ENCODE measurements at regions not wholly inside any gene's neighbourhood (a gene's known extent, or its start where the extent isn't known, plus 50 kb on each side); places are given as distances from the start of the nearest gene placed in this dataset.

DNA sequence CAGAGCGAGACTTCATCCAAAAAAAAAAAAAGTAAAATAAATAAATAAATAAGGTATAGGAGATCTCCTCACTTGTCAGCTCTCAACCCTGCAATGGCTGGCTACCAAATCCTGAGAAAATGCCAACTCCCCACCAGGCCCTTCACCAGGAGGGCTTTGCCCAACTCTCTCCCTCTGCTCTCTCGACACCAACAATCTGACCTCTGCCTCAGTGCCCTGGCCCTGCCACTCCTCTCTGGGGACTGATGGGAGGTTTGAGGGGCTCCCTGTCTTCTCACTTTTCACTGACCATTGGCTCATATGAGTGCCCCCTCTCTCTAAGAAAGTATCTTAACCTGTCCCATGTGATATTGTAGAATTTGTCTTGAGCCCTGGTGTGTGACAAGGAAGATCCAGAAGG is 52.6 kb upstream of the SH3PXD2B start:
- H3K4me2 ChIP-seq: no peak overlapping the region
- no peak overlapping the region for H3K27ac ChIP-seq
- H4K20me1 ChIP-seq: no peaks in the 10 kb centered on the region
- no peak overlapping the region for H3K9ac ChIP-seq
- peaks cover 10 to 17% (median 13%) of the 10 kb centered on the region in 11 experiments for H3K9me3 ChIP-seq (replicated peaks in 1 of 11)
- H3K4me3 ChIP-seq: no peak overlapping the region
- H3K36me3 ChIP-seq: no peaks in the 10 kb centered on the region; a peak in 1 of 22 replicates
- H3K4me1 ChIP-seq: peaks cover 23 to 29% (median 27%) of the 10 kb centered on the region in 10 experiments
- H3K27me3 ChIP-seq: no peaks in the 10 kb centered on the region
- no peak for TF ChIP-seq Cebpa-rat (IDR thresholded peaks at IDR 0.05)

DNA sequence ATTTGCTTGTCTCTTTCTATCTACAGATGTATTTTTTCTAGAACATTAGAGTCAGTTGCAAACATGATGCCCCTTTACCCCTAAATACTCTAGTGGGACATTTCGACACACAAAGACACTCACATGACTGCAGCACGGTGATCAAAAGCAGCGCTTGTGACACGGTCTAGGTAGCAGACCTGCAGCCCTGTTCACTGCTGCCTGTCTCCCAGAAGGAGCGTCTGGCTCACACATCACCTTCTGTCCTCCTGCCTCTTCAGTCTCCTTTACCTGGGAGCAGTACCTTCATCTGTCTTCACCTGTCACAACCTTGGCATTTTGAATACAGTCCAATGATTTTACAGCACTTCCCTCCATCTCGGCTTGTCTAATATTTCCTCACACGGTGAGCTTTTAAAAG is 51.9 kb upstream of the SH3PXD2B start:
- H3K9me3 ChIP-seq (replicated peaks in 1 of 11): peaks cover 3 to 10% (median 6%) of the 10 kb centered on the region in 11 experiments
- no peaks in the 10 kb centered on the region for H3K36me3 ChIP-seq
- H3K4me3 ChIP-seq: no peak overlapping the region
- no peaks in the 10 kb centered on the region for H3K27me3 ChIP-seq
- peaks cover 23 to 29% (median 27%) of the 10 kb centered on the region in 10 experiments for H3K4me1 ChIP-seq
- TF ChIP-seq Cebpa-rat (IDR thresholded peaks at IDR 0.05): no peak
- no peaks in the 10 kb centered on the region for H4K20me1 ChIP-seq
- no peak overlapping the region; a peak in 1 of 22 replicates for H3K4me2 ChIP-seq
- no peak overlapping the region for H3K9ac ChIP-seq
- H3K27ac ChIP-seq: no peak overlapping the region

DNA sequence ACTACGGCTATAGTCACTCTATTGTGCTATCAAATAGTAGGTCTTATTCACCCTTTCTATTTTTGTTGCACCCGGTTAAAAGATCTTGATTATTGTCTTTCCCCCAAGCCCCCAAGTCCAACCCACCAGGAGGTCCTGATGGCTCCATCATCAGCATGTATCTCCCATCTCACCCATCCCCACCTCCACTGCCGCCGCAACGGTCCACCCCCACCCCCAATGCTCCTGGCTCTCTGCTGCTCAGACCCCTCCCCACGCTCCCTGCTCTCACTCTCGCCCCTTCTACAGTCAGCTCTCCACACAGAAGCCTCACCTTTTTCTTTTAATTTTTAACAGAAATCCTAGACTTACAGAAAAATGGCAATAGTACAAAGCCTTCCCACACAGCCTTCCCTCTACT is 51.5 kb upstream of the SH3PXD2B start:
- Histone ChIP-seq H3K36me3 (no peaks in the 10 kb centered on the region), H3K4me2 (no peak overlapping the region; a peak in 1 of 22 replicates), H3K9me3 (replicated peaks in 1 of 11) (peaks cover 0 to 6% (median 2%) of the 10 kb centered on the region in 11 experiments; a peak in 15 of 22 replicates), H4K20me1 (no peaks in the 10 kb centered on the region), H3K27me3 (no peaks in the 10 kb centered on the region), H3K4me3 (no peak overlapping the region), H3K4me1 (peaks cover 23 to 29% (median 27%) of the 10 kb centered on the region in 10 experiments), H3K9ac (no peak overlapping the region), H3K27ac (no peak overlapping the region)
- TF ChIP-seq Cebpa-rat (IDR thresholded peaks at IDR 0.05): no peak

DNA sequence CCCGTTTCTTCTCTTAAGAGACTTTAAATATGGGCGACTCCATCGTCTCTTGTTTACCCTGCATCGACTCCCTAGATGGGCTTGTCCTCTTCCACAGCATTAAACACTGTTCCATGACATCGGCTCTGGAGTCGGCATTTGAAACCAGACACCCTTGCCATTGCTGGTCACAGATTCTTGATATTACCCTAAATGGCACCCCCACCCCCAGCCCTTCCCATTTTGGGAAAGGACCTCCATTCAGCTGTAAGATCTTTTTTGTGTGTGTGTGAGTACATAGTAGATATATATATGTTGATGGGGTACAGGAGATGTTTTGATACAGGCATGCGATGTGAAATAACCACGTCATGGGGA is 51.1 kb upstream of the SH3PXD2B start:
- peak overlapping the region in 9 of 11 experiments; percentile 34 to 82 (median 58); a peak in 14 of 22 replicates for H3K4me2 ChIP-seq
- peaks cover 23 to 29% (median 27%) of the 10 kb centered on the region in 10 experiments for H3K4me1 ChIP-seq
- no peaks in the 10 kb centered on the region for H3K27me3 ChIP-seq
- H3K9me3 ChIP-seq (replicated peaks in 1 of 11): peaks cover 0 to 2% (median 0%) of the 10 kb centered on the region in 11 experiments; a peak in 2 of 22 replicates
- no peak overlapping the region for H3K9ac ChIP-seq
- no peak overlapping the region for H3K4me3 ChIP-seq
- no peak for TF ChIP-seq Cebpa-rat (IDR thresholded peaks at IDR 0.05)
- H3K36me3 ChIP-seq: no peaks in the 10 kb centered on the region
- peak overlapping the region in 2 of 11 experiments; percentile 69 to 84; a peak in 3 of 22 replicates for H3K27ac ChIP-seq
- H4K20me1 ChIP-seq: no peaks in the 10 kb centered on the region

DNA sequence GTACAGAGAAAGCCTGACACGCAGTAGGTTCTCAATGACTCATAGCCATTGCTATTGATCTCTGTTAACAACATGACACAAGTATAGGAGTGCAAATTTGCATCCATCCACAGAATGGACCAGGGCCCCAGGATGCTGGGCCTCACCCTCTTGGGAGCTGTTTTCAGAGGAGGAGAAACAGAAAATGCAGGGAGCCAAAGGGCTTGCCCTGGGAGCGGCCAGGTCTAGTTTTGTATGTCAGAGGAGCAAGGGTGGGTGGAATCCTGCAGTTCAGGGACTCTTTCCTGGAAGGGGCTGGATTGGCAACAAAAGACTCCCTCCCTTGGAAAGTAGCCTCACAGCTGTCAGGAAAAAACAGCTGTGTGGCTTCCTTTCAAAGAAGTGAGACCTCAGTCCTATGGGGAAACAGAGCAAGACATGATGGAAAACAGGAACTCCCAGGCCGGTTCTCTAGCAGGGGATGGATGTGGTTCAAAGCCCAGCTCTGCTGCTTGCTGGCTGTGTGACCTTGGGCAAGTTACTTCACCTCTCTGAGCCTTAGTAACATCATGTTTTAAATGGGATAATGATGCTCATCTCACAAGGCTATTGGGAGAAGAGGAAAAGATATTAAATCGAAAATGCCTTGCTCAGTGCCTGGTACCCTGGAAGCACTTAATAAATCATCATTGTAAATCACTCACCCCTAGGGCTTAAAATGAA is 50.5 kb upstream of the SH3PXD2B start:
- no peaks in the 10 kb centered on the region for H3K27me3 ChIP-seq
- H3K4me1 ChIP-seq: peaks cover 23 to 29% (median 27%) of the 10 kb centered on the region in 10 experiments
- H4K20me1 ChIP-seq: no peaks in the 10 kb centered on the region
- H3K36me3 ChIP-seq: no peaks in the 10 kb centered on the region
- H3K4me2 ChIP-seq: peak overlapping the region; percentile 34 to 82 (median 66)
- H3K9me3 ChIP-seq (replicated peaks in 1 of 11): no peaks in the 10 kb centered on the region
- no peak overlapping the region for H3K4me3 ChIP-seq
- no peak for TF ChIP-seq Cebpa-rat (IDR thresholded peaks at IDR 0.05)
- peak overlapping the region in 4 of 11 experiments; percentile 14 to 69 (median 58); a peak in 6 of 22 replicates for H3K9ac ChIP-seq
- peak overlapping the region in 7 of 11 experiments; percentile 29 to 84 (median 61); a peak in 12 of 22 replicates for H3K27ac ChIP-seq

DNA sequence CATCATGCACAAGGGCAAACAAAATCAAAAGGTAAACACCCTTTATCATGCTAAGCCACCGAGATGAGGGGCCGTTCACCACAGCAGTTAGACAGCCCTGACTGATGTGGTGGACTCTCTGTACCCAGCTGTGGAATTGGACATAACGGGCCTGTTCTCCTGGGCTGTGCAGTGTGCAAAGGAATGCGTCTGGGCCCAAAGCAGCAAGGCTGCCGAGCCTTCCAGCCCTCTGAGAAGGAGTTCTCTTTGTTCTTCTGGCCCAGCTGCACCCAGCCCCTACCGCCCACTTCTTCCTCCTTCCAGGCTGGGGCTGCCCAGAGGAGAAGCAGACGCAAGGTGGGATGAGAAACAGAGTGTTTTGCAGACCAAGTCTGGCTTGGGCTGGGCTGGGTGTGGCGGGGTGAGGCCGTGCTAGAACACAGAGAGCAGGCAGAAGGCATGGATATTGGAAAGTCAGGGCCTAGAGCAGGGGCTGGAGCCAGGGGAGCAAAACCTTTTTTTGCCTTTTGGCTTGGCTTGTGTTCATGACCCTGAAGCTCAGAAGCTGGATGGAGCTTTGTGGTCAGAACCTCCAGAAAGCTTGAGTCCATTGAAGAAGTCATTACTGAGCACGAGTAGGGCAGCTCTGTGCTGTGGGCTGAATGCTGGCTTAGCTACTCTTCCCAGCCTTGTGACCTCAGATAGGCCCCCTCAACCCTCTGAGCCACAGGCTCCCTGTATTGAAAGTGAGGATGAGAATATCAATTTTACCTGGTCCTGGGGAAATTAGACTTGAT is 49.8 kb upstream of the SH3PXD2B start:
- H3K9me3 ChIP-seq (replicated peaks in 1 of 11): no peaks in the 10 kb centered on the region
- H3K4me1 ChIP-seq: peaks cover 23 to 29% (median 27%) of the 10 kb centered on the region in 10 experiments
- H3K27me3 ChIP-seq: no peaks in the 10 kb centered on the region
- H3K4me3 ChIP-seq: no peak overlapping the region
- peak overlapping the region; percentile 34 to 82 (median 66) for H3K4me2 ChIP-seq
- H3K27ac ChIP-seq: peak overlapping the region in 9 of 11 experiments; percentile 29 to 84 (median 59); a peak in 17 of 22 replicates
- TF ChIP-seq Cebpa-rat (IDR thresholded peaks at IDR 0.05): no peak
- H4K20me1 ChIP-seq: no peaks in the 10 kb centered on the region
- H3K9ac ChIP-seq: peak overlapping the region in 8 of 11 experiments; percentile 1 to 69 (median 50); a peak in 13 of 22 replicates
- H3K36me3 ChIP-seq: no peaks in the 10 kb centered on the region

Measured in BLaER1 treated with 17β-estradiol and CSF1 and Interleukin-3, amounts not matched to agents 10 nM and 100 nM (cell line).